GM19099 (cell line): ENCODE measurements at regions not wholly inside any gene's neighbourhood (a gene's known extent, or its start where the extent isn't known, plus 50 kb on each side); places are given as distances from the start of the nearest gene placed in this dataset.

ENCODE experiments used
- POLR2A ChIP-seq: IDR thresholded peaks from 3 replicates; pipeline ENCODE4 v1.6.1; 2011; ENCODE audit warnings: low read depth; ENCODE audit not compliant: insufficient read length; ENCODE audit errors: extremely low read depth

- TF ChIP-seq POLR2A = no peak
Measured at GRCh38 chr20:60372275-60372674, 414.1 kb downstream of the CDH26 start.

GRCh38 chr20:60372822-60373221 lies 414.6 kb downstream of the CDH26 start:
- TF ChIP-seq POLR2A = no peak

GRCh38 chr20:60378620-60379019 lies 420.4 kb downstream of the CDH26 start:
- no peak for TF ChIP-seq POLR2A

- TF ChIP-seq POLR2A = no peak
Measured at GRCh38 chr20:60381643-60382400, 423.6 kb downstream of the CDH26 start.

- no peak for TF ChIP-seq POLR2A
Measured at GRCh38 chr20:60389441-60389840, 431.2 kb downstream of the CDH26 start.

GRCh38 chr20:60389882-60390281 lies 431.7 kb downstream of the CDH26 start:
- TF ChIP-seq POLR2A = no peak

- no peak for TF ChIP-seq POLR2A
Measured at GRCh38 chr20:60395991-60396390, 437.8 kb downstream of the CDH26 start.

- no peak for TF ChIP-seq POLR2A
Measured at GRCh38 chr20:60400567-60400966, 442.3 kb downstream of the CDH26 start.

GRCh38 chr20:60402189-60403058 lies 444.2 kb downstream of the CDH26 start:
- no peak for TF ChIP-seq POLR2A

GRCh38 chr20:60403105-60403741 lies 445.0 kb downstream of the CDH26 start:
- TF ChIP-seq POLR2A = no peak

- no peak for TF ChIP-seq POLR2A
Measured at GRCh38 chr20:60407011-60407771, 449.0 kb downstream of the CDH26 start.

- no peak for TF ChIP-seq POLR2A
Measured at GRCh38 chr20:60407938-60408337, 449.7 kb downstream of the CDH26 start.

- TF ChIP-seq POLR2A = no peak
Measured at GRCh38 chr20:60408435-60408834, 450.2 kb downstream of the CDH26 start.

- TF ChIP-seq POLR2A = no peak
Measured at GRCh38 chr20:60410618-60411264, 452.5 kb downstream of the CDH26 start.
